HT-29 (cell line): ENCODE measurements at regions not wholly inside any gene's neighbourhood (a gene's known extent, or its start where the extent isn't known, plus 50 kb on each side); places are given as distances from the start of the nearest gene placed in this dataset. TPM values are rescaled to one million over a fixed set of nuclear protein-coding genes. Genes with fewer than 3 reads are reported as not detected.

Experiments used
- DNase-seq: peaks from one replicate; pipeline ENCODE4 v3.0.0-alpha.2; 2015; ENCODE audit warnings: low spot score
- small RNA-seq: library from RNA; depleted of rRNA; stranded (forward); fragments of <200 nt; gene quantifications from one replicate; pipeline ENCODE3, GENCODE V24; 2014

DNA sequence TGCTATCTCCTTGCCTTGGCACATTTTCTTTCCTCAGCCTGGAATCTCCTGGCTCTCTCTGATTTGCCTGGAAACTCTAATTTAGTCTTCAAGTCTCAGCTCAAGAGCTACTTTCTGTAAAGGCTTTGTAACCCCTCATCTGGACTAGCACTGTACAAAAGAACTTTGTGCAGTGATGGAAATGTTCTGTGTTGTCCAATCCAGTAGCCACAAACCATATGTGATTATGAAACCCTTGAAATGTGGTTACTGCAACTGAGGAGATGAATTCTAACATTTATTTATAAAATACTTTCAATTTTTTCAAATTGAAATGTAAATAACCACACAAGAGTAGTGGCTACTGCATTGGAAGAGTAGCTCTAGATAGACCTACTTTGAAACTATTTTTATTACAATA is 66.6 kb upstream of the HS3ST1 start:
- DNase-seq: no peak

DNA sequence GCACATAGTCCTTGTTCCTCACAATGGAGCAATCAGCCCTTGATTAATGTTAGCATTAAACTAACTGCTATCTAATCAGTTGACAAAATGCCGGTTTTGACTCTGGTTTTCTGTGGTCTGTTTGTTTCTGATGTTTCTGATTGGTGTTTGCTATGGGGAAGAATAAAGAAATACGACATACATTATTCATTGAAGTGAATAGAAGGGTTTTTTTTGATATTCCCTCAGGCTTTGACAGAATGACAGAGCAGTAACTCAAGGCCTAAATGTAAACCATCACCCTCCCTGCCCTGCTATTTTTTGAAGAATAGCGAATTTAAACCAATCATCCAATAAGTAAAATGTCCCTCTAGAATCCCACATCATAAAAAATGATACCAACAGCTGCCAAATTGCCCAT is 65.5 kb upstream of the HS3ST1 start:
- no peak for DNase-seq

DNA sequence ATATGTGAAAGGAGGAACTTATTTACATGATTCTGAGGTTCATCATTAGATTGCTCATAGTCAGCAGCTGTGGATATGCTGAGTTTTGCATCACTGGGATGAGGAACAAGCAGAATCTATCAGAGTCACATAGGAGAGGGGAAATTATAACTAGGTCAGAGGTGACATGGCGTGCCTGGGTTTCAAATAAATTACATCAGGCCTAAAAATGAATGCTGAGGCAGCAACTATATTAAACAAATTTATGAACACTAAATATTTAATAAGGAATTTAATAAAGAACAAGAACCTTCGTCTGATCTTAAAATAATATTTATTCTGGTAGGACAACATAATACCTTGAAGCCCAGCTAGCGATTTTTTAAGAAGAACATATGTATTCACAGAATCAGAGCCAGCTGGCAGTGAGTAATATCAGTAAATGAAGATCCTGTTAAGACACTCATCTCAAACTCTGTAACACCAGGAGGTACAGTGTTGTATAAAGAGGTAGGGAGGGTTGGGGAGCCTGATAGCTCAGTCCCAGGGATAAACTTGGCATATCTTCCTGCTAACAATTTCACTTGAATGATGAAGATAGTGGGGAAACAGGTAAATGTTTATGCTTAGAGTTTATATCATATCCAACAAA is 60.9 kb upstream of the HS3ST1 start:
- no peak for DNase-seq

DNA sequence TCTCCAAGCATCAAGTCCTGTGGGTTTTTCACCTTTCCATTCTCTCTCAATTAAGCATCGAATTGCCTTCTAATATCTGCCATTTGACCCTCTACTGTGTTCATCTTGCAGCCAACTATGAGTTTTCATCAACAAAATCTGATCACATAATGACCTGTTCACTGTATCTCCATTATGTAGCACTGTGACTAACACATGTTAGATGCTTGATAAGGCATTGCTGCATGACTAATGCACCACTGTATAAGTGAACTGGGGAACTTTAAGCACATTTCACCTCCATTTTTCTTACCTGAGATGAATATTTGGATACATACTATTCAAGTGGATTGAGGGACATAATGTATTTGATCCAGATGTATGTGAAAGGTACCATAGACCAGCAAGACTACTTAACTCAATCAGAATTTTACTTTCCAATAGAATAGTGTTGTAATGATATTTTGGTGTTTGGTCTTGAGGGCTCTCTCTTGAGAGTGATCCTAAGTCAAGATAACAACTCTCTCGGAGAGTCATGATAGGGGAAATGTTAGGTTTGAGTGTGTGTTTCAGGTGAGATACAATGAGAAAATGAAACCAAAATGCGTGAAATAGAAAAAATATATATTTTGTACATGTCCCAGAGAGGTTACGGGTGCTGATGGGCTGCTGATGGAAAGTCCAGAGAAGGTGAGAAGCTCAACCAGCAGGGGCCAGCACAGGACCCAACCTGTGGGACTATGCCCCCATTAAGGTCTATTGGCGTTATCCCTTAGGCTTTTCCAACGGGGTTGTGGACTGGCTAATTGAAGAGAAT is 60.2 kb upstream of the HS3ST1 start:
- DNase-seq: peak; percentile 43

DNA sequence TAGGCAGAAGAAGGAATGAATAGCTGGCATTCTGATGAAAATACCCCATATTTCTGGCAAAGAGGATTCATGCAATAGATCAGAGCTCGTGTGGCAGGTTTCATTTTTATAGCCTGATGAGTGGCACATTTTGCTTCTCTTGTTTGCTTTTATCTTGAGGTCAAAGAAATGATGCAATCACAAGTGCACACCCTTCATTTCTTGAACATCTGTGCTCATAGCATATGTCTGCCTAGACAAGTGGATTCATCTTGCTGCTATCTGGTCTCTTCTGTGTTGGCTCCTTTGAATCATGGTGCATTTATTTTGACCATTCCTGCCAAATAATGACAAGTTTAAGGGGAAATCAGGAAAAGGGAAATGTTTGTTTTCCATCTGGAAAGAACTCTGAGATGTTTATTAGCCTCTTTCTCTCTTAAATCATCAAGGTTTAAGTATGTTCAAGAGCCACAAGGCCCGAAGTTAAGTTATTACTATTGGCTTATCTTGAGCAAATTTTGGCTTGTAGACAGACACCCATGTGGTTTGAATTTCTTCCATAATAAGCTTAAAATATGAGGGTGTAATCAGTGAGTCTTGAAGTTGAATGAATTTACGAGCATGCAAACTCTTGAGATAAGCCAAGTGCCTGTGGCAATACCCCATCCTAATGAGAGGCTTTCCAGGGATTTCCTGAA is 59.3 kb upstream of the HS3ST1 start:
- peak; percentile 57 for DNase-seq

DNA sequence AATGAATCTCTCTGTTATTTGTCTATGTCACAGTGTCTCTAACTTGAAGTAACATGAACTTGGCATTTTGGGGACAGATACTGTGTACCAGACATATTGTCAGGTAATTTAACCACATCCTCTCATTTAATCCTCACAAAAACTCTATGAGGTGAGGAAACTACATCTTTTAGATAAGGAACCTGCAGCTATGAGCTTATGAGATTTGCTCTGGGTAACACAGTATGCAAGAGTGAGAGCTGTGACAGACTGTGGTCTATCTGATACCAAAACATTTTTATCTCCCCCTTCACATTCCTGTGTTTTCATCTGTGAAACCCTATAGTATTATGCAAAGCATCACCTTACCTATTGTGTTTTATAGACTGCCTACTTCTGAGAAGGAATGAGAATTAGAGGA is 58.4 kb upstream of the HS3ST1 start:
- DNase-seq: no peak

DNA sequence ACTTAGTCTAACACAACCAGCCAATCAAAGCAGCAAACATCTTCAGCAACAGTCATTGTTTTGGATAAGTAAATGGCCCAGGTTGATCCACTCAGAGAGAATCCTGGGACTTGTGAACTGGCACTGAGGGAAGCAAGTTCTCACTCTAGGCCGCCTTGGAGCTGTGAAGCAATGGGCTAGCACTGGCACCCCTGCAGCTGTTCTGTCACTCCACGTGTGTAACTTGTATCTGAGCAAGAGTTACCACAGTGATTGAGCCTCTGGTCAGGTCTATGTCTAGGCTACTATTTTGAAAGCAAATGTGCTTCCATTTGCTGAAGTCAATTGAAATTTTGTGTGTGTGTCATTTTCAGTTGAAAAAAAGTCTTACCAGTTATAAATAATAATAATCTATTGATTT is 57.2 kb upstream of the HS3ST1 start:
- no peak for DNase-seq

DNA sequence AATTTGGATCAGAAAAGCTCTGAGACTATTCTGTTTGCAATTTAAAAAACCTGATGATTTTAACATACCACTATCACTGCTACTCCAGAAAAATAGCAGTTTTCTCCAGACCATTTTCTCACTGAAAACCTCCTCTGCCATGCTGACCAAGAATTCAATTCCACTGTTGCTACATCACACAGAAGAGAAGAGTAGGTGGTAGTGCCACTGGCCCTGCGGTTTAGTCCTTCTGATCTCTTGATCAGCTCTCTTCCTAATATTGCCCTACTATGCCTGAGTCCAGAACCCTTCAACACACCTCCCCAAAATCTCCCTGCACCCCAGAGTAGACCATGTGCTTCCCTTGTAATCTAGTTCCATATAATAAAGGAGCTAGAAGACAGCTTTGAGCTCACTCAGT is 55.8 kb upstream of the HS3ST1 start:
- no peak for DNase-seq

DNA sequence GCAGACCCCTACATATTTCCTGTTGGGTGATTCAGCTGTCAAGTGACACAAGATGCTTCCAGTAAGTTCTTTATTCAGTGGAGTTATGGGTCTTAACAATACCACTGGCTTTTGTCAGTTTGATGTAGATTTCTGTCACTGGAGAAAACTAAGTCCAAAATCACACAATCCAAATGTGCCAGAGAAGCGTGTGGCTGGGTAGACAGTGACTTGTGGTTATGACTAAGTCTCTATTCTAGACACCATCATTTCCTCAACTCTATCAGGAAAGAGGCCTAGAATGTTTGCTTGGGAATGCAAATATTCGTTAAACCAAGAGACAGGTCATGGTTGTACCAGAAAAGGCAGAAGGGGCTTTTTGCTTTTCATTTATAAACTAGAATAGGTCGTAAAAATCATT is 54.4 kb upstream of the HS3ST1 start:
- DNase-seq: no peak

DNA sequence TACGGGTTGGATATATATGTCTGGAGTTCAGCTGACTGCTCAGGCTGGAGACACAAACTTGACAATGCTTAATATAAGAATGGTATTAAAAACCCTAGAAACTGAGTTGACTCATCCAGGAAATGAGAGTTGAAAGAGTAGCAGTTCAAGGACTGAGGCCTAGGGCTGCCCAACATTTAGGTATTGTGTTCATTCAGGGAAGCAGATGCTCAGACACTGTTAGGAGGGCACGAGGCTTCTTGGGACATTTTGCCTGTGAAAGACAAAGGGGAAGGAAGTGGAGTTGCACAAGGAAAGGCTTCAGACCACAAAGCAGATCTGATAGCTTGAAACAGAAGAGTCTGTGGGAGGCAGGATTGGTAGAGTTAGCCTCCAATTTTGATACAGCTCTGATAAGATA is 52.0 kb upstream of the HS3ST1 start:
- no peak for DNase-seq

Small RNAs in the stretch of these regions (small RNA-seq; reads per million reads assigned to genes)
- gene RF00026: not detected
- gene RNU6-578P: not detected
